HFF-Myc (cell line): ENCODE measurements at regions not wholly inside any gene's neighbourhood (a gene's known extent, or its start where the extent isn't known, plus 50 kb on each side); places are given as distances from the start of the nearest gene placed in this dataset.

Experiments used
- DNase-seq: peaks from one replicate; pipeline ENCODE4 v3.0.0-alpha.2; 2011; ENCODE audit warnings: low read depth; ENCODE audit errors: extremely low read depth
- H3K4me3 ChIP-seq: replicated peaks from 2 replicates; pipeline ENCODE4 v1.5.1; 2011; ENCODE audit warnings: low read depth, mild to moderate bottlenecking, control low read depth, low read length
- TF ChIP-seq, protein P1 (sequence below): IDR thresholded peaks from 2 replicates; pipeline ENCODE4 v1.5.1; 2012; ENCODE audit warnings: mild to moderate bottlenecking, low read depth, low read length, control low read depth; ENCODE audit errors: missing control alignments

DNA sequence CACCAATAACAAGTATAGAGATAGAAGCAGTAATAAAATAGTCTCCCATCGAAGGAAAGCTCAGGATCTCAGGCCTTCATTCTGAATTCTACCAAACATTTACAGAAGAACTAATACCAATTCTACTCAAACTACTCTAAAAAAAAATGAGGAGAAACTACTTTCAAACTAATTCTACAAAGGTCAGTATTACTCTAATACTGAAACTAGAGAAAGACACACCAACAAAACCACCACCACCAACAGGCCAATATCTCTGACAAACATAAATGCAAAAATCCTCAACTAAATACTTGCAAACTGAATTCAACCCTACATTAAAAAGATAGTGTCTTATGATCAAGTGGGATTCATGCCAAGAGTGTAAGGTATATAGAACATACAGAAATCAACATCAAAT is 1078.4 kb downstream of the KCNT2 start:
- no peak for DNase-seq
- TF ChIP-seq, protein P1, sequence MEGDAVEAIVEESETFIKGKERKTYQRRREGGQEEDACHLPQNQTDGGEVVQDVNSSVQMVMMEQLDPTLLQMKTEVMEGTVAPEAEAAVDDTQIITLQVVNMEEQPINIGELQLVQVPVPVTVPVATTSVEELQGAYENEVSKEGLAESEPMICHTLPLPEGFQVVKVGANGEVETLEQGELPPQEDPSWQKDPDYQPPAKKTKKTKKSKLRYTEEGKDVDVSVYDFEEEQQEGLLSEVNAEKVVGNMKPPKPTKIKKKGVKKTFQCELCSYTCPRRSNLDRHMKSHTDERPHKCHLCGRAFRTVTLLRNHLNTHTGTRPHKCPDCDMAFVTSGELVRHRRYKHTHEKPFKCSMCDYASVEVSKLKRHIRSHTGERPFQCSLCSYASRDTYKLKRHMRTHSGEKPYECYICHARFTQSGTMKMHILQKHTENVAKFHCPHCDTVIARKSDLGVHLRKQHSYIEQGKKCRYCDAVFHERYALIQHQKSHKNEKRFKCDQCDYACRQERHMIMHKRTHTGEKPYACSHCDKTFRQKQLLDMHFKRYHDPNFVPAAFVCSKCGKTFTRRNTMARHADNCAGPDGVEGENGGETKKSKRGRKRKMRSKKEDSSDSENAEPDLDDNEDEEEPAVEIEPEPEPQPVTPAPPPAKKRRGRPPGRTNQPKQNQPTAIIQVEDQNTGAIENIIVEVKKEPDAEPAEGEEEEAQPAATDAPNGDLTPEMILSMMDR, result no peak
- no peak overlapping the region for H3K4me3 ChIP-seq

DNA sequence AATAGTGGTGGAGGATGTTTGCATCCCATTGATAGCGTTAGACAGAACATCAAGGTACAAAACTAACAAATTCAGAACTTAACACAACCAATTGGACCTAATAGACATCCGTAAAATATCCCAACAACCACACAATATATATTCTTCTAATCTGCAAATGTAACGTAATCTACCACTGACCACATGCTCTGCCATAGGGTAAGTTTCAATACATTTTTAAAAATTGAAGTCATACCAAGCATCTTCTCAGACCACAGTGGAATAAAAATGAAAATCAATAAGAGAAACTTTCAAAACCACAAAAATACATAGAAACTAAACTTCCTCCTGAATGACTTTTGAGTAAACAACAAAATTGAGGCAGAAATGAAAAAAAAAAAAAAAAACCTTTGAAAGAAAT is 1087.5 kb downstream of the KCNT2 start:
- H3K4me3 ChIP-seq, result no peak overlapping the region
- TF ChIP-seq, protein P1, result no peak
- no peak for DNase-seq

DNA sequence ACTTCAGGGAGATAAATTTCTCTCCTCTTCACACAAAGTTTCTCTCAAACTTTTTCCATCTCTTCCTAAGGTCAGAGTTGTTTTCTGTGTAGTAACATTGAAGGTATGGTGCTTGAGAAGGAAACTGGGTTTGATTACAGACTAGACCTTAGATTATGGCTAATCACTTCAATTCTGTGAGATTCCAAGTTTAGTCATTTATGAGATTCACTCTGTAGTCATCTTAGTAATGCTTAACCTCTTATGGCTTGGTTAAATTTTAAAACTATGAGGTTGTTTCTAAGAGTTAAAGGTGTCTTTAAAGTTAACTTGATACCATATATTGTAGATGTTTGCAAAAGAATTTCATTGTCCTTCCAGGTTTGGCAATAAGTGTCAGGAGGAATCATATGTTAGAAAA is 1092.2 kb downstream of the KCNT2 start:
- TF ChIP-seq, protein P1, result no peak
- no peak for DNase-seq
- no peak overlapping the region for H3K4me3 ChIP-seq

DNA sequence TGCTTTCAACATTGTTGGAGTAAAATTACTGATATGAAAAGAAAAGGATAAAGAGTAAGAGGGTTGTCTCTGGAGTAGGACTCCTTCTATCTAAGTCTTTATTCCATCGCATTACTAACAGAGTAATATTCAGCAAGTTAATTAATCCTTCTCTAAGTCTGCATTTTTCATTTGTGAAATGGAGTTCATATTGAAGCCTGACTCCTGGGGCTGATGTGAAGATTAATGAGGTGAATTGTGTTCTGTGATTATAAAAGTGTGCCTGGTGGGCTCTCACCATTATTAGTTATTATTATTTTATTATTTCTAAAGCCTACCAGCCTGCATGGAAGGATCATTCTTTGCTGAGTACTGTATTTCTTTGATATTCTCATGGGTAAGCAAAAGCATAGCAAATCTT is 1096.7 kb downstream of the KCNT2 start:
- no peak overlapping the region for H3K4me3 ChIP-seq
- no peak for DNase-seq
- TF ChIP-seq, protein P1, result no peak

DNA sequence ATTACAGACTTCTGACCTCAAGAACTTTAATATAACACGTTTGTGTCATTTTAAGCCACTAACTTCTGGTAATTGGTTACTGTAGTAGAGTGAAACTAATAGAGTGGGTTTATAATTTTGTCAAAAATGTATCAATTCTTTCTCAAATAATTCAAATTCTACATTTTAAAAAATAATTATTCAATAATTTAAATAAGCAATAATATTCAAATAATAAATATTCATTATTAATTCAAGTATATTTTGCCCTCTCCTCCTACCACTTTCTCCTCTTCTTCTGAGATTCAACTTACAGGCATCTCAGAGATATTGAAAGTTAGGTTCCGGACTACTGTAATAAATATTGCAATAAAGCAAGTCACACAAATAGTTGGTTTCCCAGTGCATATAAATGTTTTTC is 1107.1 kb downstream of the KCNT2 start:
- TF ChIP-seq, protein P1, result no peak
- DNase-seq, result no peak

DNA sequence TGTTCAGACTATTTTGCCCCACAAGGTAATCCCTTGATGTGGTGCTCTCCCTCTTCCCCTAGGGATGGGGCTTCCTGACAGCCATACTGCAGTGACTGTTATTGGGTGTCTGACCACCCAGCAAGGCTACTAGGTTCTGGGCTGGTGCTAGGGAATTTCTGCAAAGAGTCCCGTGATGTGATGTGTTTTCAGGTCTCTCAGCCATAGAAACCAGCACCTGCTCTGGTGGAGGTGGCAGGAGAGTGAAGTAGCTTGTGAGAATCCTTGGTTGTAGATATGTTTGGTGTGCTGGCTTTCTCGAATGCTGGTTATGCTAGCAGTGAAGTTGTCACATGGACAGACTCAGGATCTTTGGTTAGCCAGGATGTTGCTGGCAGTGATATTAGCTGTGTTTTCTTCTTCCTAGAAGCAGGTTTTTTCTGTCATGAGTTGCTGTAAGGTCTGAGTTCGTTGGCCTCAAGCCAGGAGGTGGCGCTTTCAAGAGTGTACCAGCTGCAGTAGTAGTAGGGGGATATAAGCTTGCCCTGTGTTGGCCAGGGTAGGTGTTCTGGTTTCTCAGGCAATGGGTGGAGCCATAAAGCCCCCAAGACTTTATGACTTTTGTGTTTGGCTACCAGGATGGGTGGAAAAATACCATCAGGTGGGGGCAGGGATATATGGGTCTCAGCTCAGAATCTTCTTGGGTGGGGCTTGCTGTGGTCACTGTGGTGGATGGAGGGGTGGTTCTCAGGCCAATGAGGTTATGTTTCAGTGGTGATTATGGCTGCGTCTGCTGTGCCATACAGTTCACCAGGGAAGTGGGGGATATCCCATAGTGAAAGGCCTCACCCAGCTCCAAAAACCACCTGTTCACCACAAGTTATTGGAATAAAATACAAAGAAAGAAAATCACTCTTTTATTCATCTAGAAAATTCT is 1112.3 kb downstream of the KCNT2 start:
- no peak for DNase-seq
- no peak overlapping the region for H3K4me3 ChIP-seq
- TF ChIP-seq, protein P1, result no peak

More for the DNA sequence above, 1107.1 kb downstream of the KCNT2 start:
- no peak overlapping the region for H3K4me3 ChIP-seq
